Stimulated activated CD4-positive, alpha-beta T cell treated with anti-CD3 and anti-CD28 coated beads, Interleukin-15, amount 100 ng/mL, for 48 hours (primary cell): ENCODE measurements at regions not wholly inside any gene's neighbourhood (a gene's known extent, or its start where the extent isn't known, plus 50 kb on each side); places are given as distances from the start of the nearest gene placed in this dataset.

ENCODE experiments used
- DNase-seq, 2 donors: peaks; one replicate each; pipeline ENCODE4 v3.0.0-alpha.2; 2020; ENCODE audit warnings: low read depth in 2 of 2

- DNase-seq = no peak
These were observed 406.2 kb downstream of the MBD2 start for GRCh38 chr18:53817976-53818950.

- no peak for DNase-seq
These were observed 424.3 kb downstream of the MBD2 start for GRCh38 chr18:53800171-53800570.

- DNase-seq = no peak
These were observed 425.3 kb downstream of the MBD2 start for GRCh38 chr18:53799134-53799533.

GRCh38 chr18:53798516-53798915, 426.0 kb downstream of the MBD2 start:
- no peak for DNase-seq

GRCh38 chr18:53797998-53798495, 426.4 kb downstream of the MBD2 start:
- no peak for DNase-seq

- DNase-seq = no peak
These were observed 428.3 kb downstream of the MBD2 start for GRCh38 chr18:53796040-53796729.

- DNase-seq = no peak
These were observed 428.9 kb downstream of the MBD2 start for GRCh38 chr18:53795610-53796009.

GRCh38 chr18:53795061-53795460, 429.4 kb downstream of the MBD2 start:
- no peak for DNase-seq

- no peak for DNase-seq
These were observed 431.7 kb downstream of the MBD2 start for GRCh38 chr18:53792762-53793161.

GRCh38 chr18:53790786-53791185, 433.7 kb downstream of the MBD2 start:
- DNase-seq = no peak

- DNase-seq = no peak
These were observed 434.9 kb downstream of the MBD2 start for GRCh38 chr18:53789376-53790247.

GRCh38 chr18:53785811-53786210, 438.7 kb downstream of the MBD2 start:
- no peak for DNase-seq

- no peak for DNase-seq
These were observed 440.2 kb downstream of the MBD2 start for GRCh38 chr18:53784253-53784652.

GRCh38 chr18:53780666-53781065, 443.8 kb downstream of the MBD2 start:
- DNase-seq = no peak

GRCh38 chr18:53772293-53772692, 452.2 kb downstream of the MBD2 start:
- no peak for DNase-seq

GRCh38 chr18:53771664-53772063, 452.8 kb downstream of the MBD2 start:
- no peak for DNase-seq

GRCh38 chr18:53765211-53765610, 459.3 kb downstream of the MBD2 start:
- no peak for DNase-seq

GRCh38 chr18:53764086-53764485, 460.4 kb downstream of the MBD2 start:
- DNase-seq = no peak

GRCh38 chr18:53757328-53757727, 467.1 kb downstream of the MBD2 start:
- no peak for DNase-seq

- no peak for DNase-seq
These were observed 467.9 kb downstream of the MBD2 start for GRCh38 chr18:53756610-53756972.

- no peak for DNase-seq
These were observed 468.4 kb downstream of the MBD2 start for GRCh38 chr18:53755914-53756609.
